Karpas-422 (cell line): ENCODE measurements at regions not wholly inside any gene's neighbourhood (a gene's known extent, or its start where the extent isn't known, plus 50 kb on each side); places are given as distances from the start of the nearest gene placed in this dataset.

Experiments
- DNase-seq: peaks from one replicate; pipeline ENCODE4 v3.0.0-alpha.2; 2015
- H2AFZ ChIP-seq: fragments of 200-600 bp; sonication (generic); 2 replicates; pipeline ENCODE4 v1.6.1; 2014; ENCODE audit warnings: antibody characterized with exemption, low read length, mixed read lengths
- H3K27ac ChIP-seq: fragments of 200-600 bp; sonication (generic); 2 replicates; pipeline ENCODE4 v1.5.1; 2014; ENCODE audit warnings: mild to moderate bottlenecking, low read length, moderate library complexity
- H3K27me3 ChIP-seq: fragments of 200-600 bp; sonication (generic); 2 replicates; pipeline ENCODE4 v1.6.1; 2014; ENCODE audit warnings: low read length, mixed read lengths
- H3K36me3 ChIP-seq: fragments of 200-600 bp; sonication (generic); 2 replicates; pipeline ENCODE4 v1.6.1; 2014; ENCODE audit warnings: low read length, mixed read lengths; ENCODE audit not compliant: insufficient read depth
- H3K4me1 ChIP-seq: fragments of 200-600 bp; sonication (generic); 2 replicates; pipeline ENCODE4 v1.6.1; 2014; ENCODE audit warnings: mild to moderate bottlenecking, low read length, mixed read lengths
- H3K4me2 ChIP-seq: fragments of 200-600 bp; sonication (generic); 2 replicates; pipeline ENCODE4 v1.6.1; 2014; ENCODE audit warnings: low read length, low read depth, mild to moderate bottlenecking; ENCODE audit not compliant: poor library complexity, severe bottlenecking
- H3K4me3 ChIP-seq: fragments of 200-600 bp; sonication (generic); 2 replicates; pipeline ENCODE4 v1.5.1; 2014; ENCODE audit warnings: mild to moderate bottlenecking, antibody characterized with exemption, low read length, mixed read lengths
- H3K79me2 ChIP-seq: fragments of 200-600 bp; sonication (generic); 2 replicates; pipeline ENCODE4 v1.6.1; 2014; ENCODE audit warnings: mild to moderate bottlenecking, low read length, mixed read lengths
- H3K9ac ChIP-seq: fragments of 200-600 bp; sonication (generic); 2 replicates; pipeline ENCODE4 v1.6.0; 2014; ENCODE audit warnings: low read length
- H3K9me2 ChIP-seq: fragments of 200-600 bp; sonication (generic), shearing (Covaris generic); replicated peaks from 2 replicates; pipeline ENCODE4 v1.6.0; 2014; ENCODE audit warnings: mild to moderate bottlenecking, low read length, moderate library complexity; ENCODE audit not compliant: insufficient read depth
- H3K9me3 ChIP-seq: fragments of 300-700, 200-600 bp; sonication (generic); 2 replicates; pipeline ENCODE4 v1.6.1; 2014; ENCODE audit warnings: low read length, mixed read lengths
- H4K20me1 ChIP-seq: fragments of 200-600 bp; sonication (generic); 2 replicates; pipeline ENCODE4 v1.6.1; 2014; ENCODE audit warnings: mild to moderate bottlenecking, antibody characterized with exemption, low read length, low read depth; ENCODE audit not compliant: insufficient read depth

DNA sequence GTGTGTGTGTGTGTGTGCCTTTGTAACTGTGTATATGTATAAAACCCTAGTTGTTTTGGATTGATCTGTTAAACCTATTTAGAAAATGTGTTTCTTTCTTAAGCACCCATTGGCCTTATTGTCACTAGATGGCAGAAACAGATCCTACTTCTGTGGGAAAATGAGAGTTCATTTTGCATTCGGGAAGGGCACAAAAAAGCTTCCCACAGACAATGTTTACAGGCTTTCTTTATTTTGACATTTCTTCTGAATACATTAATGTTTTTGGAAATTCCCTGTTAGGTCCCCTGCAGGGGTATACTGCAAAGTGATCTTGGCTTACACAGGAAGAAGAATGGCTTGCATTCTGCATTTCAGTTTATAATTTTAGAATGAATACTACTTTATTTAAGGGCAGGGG is 481.8 kb upstream of the ARRDC3 start:
- Histone ChIP-seq H2AFZ (no peak overlapping the region), H3K9ac (no peak overlapping the region), H3K36me3 (no peaks in the 10 kb centered on the region), H3K4me3 (no peak overlapping the region), H3K79me2 (no peaks in the 10 kb centered on the region), H3K27ac (no peak overlapping the region), H3K4me1 (no peaks in the 10 kb centered on the region), H3K4me2 (no peak overlapping the region), H3K27me3 (no peaks in the 10 kb centered on the region), H3K9me3 (peaks cover 5% of the 10 kb centered on the region; the same call in 1 of the 2 replicates), H3K9me2 (no peaks in the 10 kb centered on the region), H4K20me1 (no peaks in the 10 kb centered on the region)
- no peak for DNase-seq

- no peaks in the 10 kb centered on the region for H4K20me1 ChIP-seq
- H3K9me3 ChIP-seq = no peaks in the 10 kb centered on the region
- DNase-seq = no peak
- H3K27me3 ChIP-seq = no peaks in the 10 kb centered on the region
- no peaks in the 10 kb centered on the region for H3K4me1 ChIP-seq
- no peaks in the 10 kb centered on the region for H3K79me2 ChIP-seq
- H3K9ac ChIP-seq = no peak overlapping the region
- no peak overlapping the region for H3K4me2 ChIP-seq
- no peak overlapping the region for H3K4me3 ChIP-seq
- no peaks in the 10 kb centered on the region for H3K9me2 ChIP-seq
- H3K27ac ChIP-seq = no peak overlapping the region
- no peaks in the 10 kb centered on the region for H3K36me3 ChIP-seq
- H2AFZ ChIP-seq = no peak overlapping the region
Observed at GRCh38 chr5:91851670-91852069, 468.6 kb upstream of the ARRDC3 start.

- H3K36me3 ChIP-seq = no peaks in the 10 kb centered on the region
- no peak overlapping the region for H3K4me3 ChIP-seq
- no peak for DNase-seq
- no peaks in the 10 kb centered on the region for H3K9me3 ChIP-seq
- no peaks in the 10 kb centered on the region for H3K4me1 ChIP-seq
- H3K79me2 ChIP-seq = no peaks in the 10 kb centered on the region
- H2AFZ ChIP-seq = no peak overlapping the region
- no peaks in the 10 kb centered on the region for H4K20me1 ChIP-seq
- H3K4me2 ChIP-seq = no peak overlapping the region
- H3K9ac ChIP-seq = no peak overlapping the region
- no peaks in the 10 kb centered on the region for H3K27me3 ChIP-seq
- no peak overlapping the region for H3K27ac ChIP-seq
- H3K9me2 ChIP-seq = no peaks in the 10 kb centered on the region
Observed at GRCh38 chr5:91850031-91850430, 466.9 kb upstream of the ARRDC3 start.

GRCh38 chr5:91849069-91849468 is 466.0 kb upstream of the ARRDC3 start:
- H3K4me2 ChIP-seq = no peak overlapping the region

GRCh38 chr5:91848453-91848852 is 465.3 kb upstream of the ARRDC3 start:
- Histone ChIP-seq H3K4me3 (no peak overlapping the region), H3K27me3 (no peaks in the 10 kb centered on the region), H4K20me1 (no peaks in the 10 kb centered on the region), H3K4me2 (no peak overlapping the region), H3K36me3 (no peaks in the 10 kb centered on the region), H3K79me2 (no peaks in the 10 kb centered on the region), H3K27ac (no peak overlapping the region), H3K9me3 (no peaks in the 10 kb centered on the region), H2AFZ (no peak overlapping the region), H3K4me1 (no peaks in the 10 kb centered on the region), H3K9me2 (no peaks in the 10 kb centered on the region), H3K9ac (no peak overlapping the region)
- no peak for DNase-seq

More at GRCh38 chr5:91849069-91849468, 466.0 kb upstream of the ARRDC3 start:
- no peaks in the 10 kb centered on the region for H3K9me3 ChIP-seq
- H3K27ac ChIP-seq = no peak overlapping the region
- H3K9ac ChIP-seq = no peak overlapping the region
- H3K36me3 ChIP-seq = no peaks in the 10 kb centered on the region
- H3K27me3 ChIP-seq = no peaks in the 10 kb centered on the region
- no peak overlapping the region for H3K4me3 ChIP-seq
- DNase-seq = no peak
- no peaks in the 10 kb centered on the region for H3K4me1 ChIP-seq
- no peaks in the 10 kb centered on the region for H4K20me1 ChIP-seq
- H2AFZ ChIP-seq = no peak overlapping the region
- no peaks in the 10 kb centered on the region for H3K79me2 ChIP-seq
- H3K9me2 ChIP-seq = no peaks in the 10 kb centered on the region

- Histone ChIP-seq H3K9ac (no peak overlapping the region), H3K9me3 (peaks cover 4% of the 10 kb centered on the region; the same call in 1 of the 2 replicates), H3K27ac (no peak overlapping the region), H3K4me3 (no peak overlapping the region), H3K79me2 (no peaks in the 10 kb centered on the region), H4K20me1 (no peaks in the 10 kb centered on the region), H2AFZ (no peak overlapping the region), H3K4me2 (no peak overlapping the region), H3K9me2 (no peaks in the 10 kb centered on the region; the same call in 1 of the 2 replicates), H3K36me3 (no peaks in the 10 kb centered on the region), H3K4me1 (no peaks in the 10 kb centered on the region), H3K27me3 (no peaks in the 10 kb centered on the region)
- DNase-seq = no peak
Observed at GRCh38 chr5:91841423-91841822, 458.3 kb upstream of the ARRDC3 start.

GRCh38 chr5:91840412-91840811 is 457.3 kb upstream of the ARRDC3 start:
- Histone ChIP-seq H3K9ac (no peak overlapping the region), H3K79me2 (no peaks in the 10 kb centered on the region), H2AFZ (no peak overlapping the region), H3K4me1 (no peaks in the 10 kb centered on the region), H3K27me3 (no peaks in the 10 kb centered on the region), H3K4me2 (no peak overlapping the region), H3K27ac (no peak overlapping the region), H3K9me2 (no peaks in the 10 kb centered on the region; the same call in 1 of the 2 replicates), H3K9me3 (peaks cover 4% of the 10 kb centered on the region; the same call in 1 of the 2 replicates), H4K20me1 (no peaks in the 10 kb centered on the region), H3K4me3 (no peak overlapping the region), H3K36me3 (no peaks in the 10 kb centered on the region)
- DNase-seq = no peak

DNA sequence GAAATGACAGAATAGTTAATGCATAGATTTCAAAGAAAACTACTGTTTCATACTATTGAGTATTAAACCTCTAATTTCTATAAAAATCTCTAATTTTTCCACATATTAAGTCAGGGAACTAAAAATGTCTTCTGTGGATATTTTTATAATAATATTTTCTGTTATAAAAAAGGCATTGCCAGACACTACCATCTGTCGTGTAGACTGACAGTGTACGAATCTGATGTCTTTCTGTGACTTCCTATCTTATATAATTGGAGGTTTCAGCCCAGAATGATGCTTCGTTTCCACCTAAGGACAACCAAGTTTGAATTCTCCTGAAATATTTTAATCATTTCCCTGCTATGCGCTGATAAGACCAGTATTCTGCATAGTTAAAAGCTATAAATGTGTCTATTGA is 456.6 kb upstream of the ARRDC3 start:
- Histone ChIP-seq H2AFZ (no peak overlapping the region), H4K20me1 (no peaks in the 10 kb centered on the region), H3K9me2 (no peaks in the 10 kb centered on the region; the same call in 1 of the 2 replicates), H3K79me2 (no peaks in the 10 kb centered on the region), H3K36me3 (no peaks in the 10 kb centered on the region), H3K4me1 (no peaks in the 10 kb centered on the region), H3K27me3 (no peaks in the 10 kb centered on the region), H3K4me3 (no peak overlapping the region), H3K4me2 (no peak overlapping the region), H3K27ac (no peak overlapping the region), H3K9ac (no peak overlapping the region), H3K9me3 (peaks cover 4% of the 10 kb centered on the region; the same call in 1 of the 2 replicates)
- no peak for DNase-seq

DNA sequence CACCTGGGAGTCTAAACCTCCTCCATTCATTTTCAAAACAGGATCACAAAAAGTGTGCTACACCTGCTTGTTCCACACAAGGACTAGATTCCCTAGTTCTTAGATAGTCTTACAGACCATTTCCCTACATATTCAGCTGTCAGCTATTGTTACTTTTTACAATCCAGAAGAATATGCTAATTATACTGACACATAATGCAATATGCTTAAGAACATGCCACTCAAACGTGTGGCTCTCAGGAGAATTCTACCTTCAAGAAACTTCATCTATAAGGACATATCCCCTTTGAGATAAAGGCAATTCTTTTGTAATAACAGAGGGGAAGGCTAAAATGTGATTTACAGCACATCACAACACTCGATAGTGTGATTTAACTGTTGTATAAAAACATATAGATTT is 456.1 kb upstream of the ARRDC3 start:
- DNase-seq = no peak

More for the DNA sequence above, 456.1 kb upstream of the ARRDC3 start:
- no peak overlapping the region for H3K27ac ChIP-seq
- H3K36me3 ChIP-seq = no peaks in the 10 kb centered on the region
- H2AFZ ChIP-seq = no peak overlapping the region
- no peaks in the 10 kb centered on the region for H3K4me1 ChIP-seq
- H3K4me3 ChIP-seq = no peak overlapping the region
- H3K27me3 ChIP-seq = no peaks in the 10 kb centered on the region
- no peak overlapping the region for H3K9ac ChIP-seq
- H3K4me2 ChIP-seq = no peak overlapping the region
- H3K9me3 ChIP-seq = peaks cover 4% of the 10 kb centered on the region; the same call in 1 of the 2 replicates
- H3K79me2 ChIP-seq = no peaks in the 10 kb centered on the region
- peaks cover 3% of the 10 kb centered on the region; the same call in 1 of the 2 replicates for H3K9me2 ChIP-seq
- no peaks in the 10 kb centered on the region for H4K20me1 ChIP-seq
